ENCODE measurements at regions not wholly inside any gene's neighbourhood (a gene's known extent, or its start where the extent isn't known, plus 50 kb on each side); places are given as distances from the start of the nearest gene placed in this dataset.

DNA sequence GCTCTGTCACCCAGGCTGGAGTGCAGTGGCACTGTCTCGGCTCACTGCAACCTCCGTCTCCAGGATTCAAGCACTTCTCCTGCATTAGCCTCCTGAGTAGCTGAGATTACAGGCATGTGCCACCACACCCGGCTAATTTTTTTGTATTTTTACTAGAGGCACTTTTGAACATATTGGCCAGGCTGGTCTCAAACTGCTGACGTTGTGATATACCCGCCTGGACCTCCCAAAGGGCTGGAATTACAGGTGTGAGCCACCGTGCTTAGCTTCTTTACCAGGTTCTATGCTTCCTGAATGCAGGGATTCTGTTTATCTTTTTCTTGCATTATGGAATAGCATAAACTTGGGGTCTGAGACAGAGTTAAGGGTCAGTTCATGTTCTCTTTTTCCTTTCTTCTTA is 317.9 kb upstream of the RBFOX1 start:
- no peak for DNase-seq (ENCODE audit: low read depth)

- DNase-seq (ENCODE audit: low read depth): peak; percentile 15
Observed at GRCh38 chr16:7013990-7014389, 318.7 kb upstream of the RBFOX1 start.

- no peak for DNase-seq (ENCODE audit: low read depth)
Observed at GRCh38 chr16:7004266-7004665, 328.4 kb upstream of the RBFOX1 start.

DNA sequence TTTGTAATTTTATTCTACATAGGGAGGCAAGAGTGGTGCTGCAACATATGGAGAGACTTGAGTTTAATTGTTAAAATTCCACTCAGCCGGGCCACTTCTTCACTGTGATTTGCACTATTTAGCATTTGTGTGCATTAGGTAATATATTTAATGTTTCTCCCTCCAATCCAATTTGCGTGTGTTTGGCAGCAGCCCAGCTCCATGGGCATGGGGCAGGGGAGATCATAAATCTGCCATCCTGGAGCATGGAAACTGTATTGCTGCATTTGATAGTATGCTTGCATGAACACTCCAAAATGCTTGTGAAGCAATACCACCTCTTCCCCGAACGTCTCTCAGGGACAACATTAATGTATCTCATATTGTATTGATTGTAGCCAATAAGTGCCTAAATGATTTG is 339.1 kb upstream of the RBFOX1 start:
- DNase-seq (ENCODE audit: low read depth): no peak

DNA sequence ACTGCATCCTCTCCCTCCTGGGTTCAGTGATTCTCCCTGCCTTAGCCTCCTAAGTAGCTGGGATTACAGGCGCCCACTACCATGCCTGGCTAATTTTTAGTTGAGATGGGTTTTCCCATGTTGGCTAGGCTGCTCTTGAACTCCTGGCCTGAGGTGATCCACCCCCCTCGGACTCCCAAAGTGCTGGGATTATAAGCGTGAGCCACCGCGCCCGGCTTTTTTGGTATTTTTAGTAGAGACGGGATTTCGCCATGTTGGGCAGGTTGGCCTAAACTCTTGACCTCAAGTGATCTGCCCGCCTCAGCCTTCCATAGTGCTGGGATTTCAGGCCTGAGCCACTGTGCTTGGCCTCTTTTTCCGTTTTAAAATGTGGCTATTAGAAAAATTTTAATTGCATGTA is 343.8 kb upstream of the RBFOX1 start:
- no peak for DNase-seq (ENCODE audit: low read depth)

- no peak for DNase-seq (ENCODE audit: low read depth)
Observed at GRCh38 chr16:6977916-6978315, 354.7 kb upstream of the RBFOX1 start.

DNA sequence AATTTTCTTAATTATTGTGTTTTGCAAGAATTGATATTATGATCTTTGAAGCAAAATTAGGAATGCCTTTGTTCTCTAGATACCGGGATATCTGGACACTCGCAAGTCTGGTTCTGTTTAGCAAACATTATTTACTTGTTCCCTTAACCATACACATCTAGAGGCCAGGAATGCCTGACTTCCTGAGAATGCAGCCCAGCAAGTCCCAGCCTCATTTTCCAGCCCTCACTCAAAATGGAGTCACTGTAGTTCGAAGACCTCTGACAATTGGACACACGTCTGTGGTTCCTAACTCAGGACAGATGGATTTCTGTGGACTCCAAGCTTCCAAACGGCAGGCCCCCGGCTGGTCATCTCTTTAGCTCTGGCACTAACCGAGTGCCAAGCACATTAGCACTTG is 355.4 kb upstream of the RBFOX1 start:
- no peak for DNase-seq (ENCODE audit: low read depth)

DNA sequence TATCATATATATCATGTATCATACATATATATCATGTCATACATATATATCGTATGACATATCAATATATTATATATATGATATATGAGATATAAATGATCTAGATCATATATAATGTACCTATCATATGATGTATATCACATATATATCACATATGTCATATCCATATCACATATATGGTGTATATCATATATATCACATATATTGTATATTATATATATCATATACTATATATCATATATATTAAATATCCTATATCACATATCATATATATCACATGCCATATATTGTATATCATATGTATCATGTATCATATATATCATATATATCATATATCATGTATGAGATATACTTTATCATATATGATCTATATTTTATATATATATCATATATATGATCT is 355.9 kb upstream of the RBFOX1 start:
- no peak for DNase-seq (ENCODE audit: low read depth)

GRCh38 chr16:6970171-6970857 is 362.3 kb upstream of the RBFOX1 start:
- DNase-seq (ENCODE audit: low read depth): no peak

- DNase-seq (ENCODE audit: low read depth): no peak
Observed at GRCh38 chr16:6969594-6969993, 363.1 kb upstream of the RBFOX1 start.

- DNase-seq (ENCODE audit: low read depth): no peak
Observed at GRCh38 chr16:6967796-6968320, 364.8 kb upstream of the RBFOX1 start.

DNA sequence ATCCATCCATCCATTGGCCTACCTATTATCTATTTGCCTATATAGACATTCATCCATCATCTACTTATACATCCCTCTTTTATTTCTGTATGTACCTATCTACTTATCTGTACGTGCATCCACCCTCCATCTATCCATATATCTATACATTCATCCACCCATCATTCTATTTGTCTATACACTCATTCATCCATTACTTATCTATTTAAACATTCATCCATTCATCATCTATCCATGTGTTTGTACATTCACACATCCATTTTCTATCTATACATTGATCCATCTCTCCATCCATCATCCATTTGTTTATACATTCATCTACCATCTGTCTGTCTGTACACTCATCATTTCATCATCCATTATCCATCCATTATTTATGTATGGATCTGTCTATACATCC is 365.7 kb upstream of the RBFOX1 start:
- DNase-seq (ENCODE audit: low read depth): no peak

DNA sequence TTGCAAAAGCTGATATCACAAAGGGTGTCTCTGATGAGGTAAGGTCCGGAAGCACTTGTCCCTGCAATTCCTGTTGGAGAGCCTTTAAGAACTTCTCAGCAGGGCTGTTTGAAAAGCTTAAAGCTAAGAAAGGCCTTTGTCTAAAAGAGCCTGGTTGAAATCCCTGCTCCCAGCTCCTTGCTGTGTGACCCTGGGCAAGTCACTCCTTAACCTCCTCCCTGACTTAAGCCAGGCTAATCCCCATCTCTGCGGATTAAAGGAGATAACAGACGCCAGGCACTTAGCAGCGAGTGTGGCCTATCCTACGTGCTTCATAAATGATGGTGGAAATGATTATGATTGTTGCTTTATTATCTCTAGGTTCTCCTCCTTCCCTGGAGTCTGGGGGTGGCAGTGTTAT is 368.0 kb upstream of the RBFOX1 start:
- no peak for DNase-seq (ENCODE audit: low read depth)

GRCh38 chr16:6961704-6962103 is 370.9 kb upstream of the RBFOX1 start:
- no peak for DNase-seq (ENCODE audit: low read depth)

DNA sequence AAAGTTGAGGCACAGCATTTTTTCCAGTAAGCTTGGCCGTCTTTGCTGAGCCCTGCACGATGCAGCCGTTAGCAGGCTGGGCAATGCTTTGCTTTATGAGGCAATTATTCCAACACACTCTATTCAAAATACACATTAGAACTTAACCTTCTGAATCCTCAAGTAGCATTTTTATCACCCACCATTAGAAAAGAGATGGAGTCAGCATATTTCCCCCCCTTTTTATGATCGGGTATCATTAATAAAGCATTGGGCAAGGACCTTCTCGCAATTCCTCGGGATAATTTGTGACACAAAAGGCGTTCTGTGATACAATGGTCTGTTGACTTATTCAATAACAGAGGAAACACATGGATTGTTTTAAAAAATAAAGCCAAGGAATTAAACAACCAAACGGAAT is 374.5 kb upstream of the RBFOX1 start:
- DNase-seq (ENCODE audit: low read depth): no peak

GRCh38 chr16:6957681-6958080 is 375.0 kb upstream of the RBFOX1 start:
- peak; percentile 7 for DNase-seq (ENCODE audit: low read depth)

- DNase-seq (ENCODE audit: low read depth): no peak
Observed at GRCh38 chr16:6956511-6956910, 376.1 kb upstream of the RBFOX1 start.

GRCh38 chr16:6955303-6955702 is 377.3 kb upstream of the RBFOX1 start:
- DNase-seq (ENCODE audit: low read depth): no peak

- no peak for DNase-seq (ENCODE audit: low read depth)
Observed at GRCh38 chr16:6949240-6949639, 383.4 kb upstream of the RBFOX1 start.

GRCh38 chr16:6947291-6947690 is 385.4 kb upstream of the RBFOX1 start:
- DNase-seq (ENCODE audit: low read depth): no peak

GRCh38 chr16:6946802-6947201 is 385.8 kb upstream of the RBFOX1 start:
- no peak for DNase-seq (ENCODE audit: low read depth)

DNA sequence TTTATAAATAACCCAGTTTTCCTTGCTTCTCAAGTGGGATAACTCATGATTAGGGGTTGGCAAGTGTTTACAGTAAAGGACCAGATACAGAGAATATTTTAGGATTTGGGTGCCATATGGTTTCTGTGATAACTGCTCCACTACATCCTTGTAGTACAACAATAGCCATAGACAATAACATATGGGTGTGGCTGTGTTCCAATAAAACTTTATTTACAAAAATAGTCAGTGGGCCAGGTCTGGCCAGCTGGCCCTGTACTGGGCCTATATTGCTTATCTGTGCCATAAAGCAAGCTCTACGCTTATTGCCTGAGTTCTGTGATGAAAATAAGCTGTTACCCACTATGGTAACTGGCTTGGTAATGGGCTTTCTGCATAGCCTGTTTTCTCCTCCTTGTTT is 386.5 kb upstream of the RBFOX1 start:
- no peak for DNase-seq (ENCODE audit: low read depth)

- no peak for DNase-seq (ENCODE audit: low read depth)
Observed at GRCh38 chr16:6940968-6941367, 391.7 kb upstream of the RBFOX1 start.

GRCh38 chr16:6937641-6938040 is 395.0 kb upstream of the RBFOX1 start:
- DNase-seq (ENCODE audit: low read depth): no peak

Measured in M059J (cell line).